ENCODE measurements at regions not wholly inside any gene's neighbourhood (a gene's known extent, or its start where the extent isn't known, plus 50 kb on each side); places are given as distances from the start of the nearest gene placed in this dataset.

- no peaks in the 10 kb centered on the region for H3K79me2 ChIP-seq (ENCODE audit: insufficient read depth, low read length)
- no peak overlapping the region for H3K4me2 ChIP-seq (ENCODE audit: low read length)
- intact Hi-C loops (cut with micrococcal nuclease): no loop called here
- peaks cover 0 to 6% of the 10 kb centered on the region in 2 experiments; a peak in 1 of 4 replicates for H3K9me3 ChIP-seq (ENCODE audit: control insufficient read depth in 1 of 2, insufficient read depth in 1 of 2, low read depth in 1 of 2, low read length in 2 of 2)
- DNase-seq (ENCODE audit: low read depth, low spot score): no peak
- H3K4me3 ChIP-seq (replicated peaks in 1 of 2; ENCODE audit: low read depth in 1 of 2, low read length in 2 of 2): no peak overlapping the region
- no peak overlapping the region for H3K27ac ChIP-seq (ENCODE audit: low read depth, low read length)
- POLR2A ChIA-PET: no interaction called here
- H2AFZ ChIP-seq (ENCODE audit: low read depth, low read length, poor library complexity, severe bottlenecking): no peak overlapping the region
- no peaks in the 10 kb centered on the region for H3K36me3 ChIP-seq (ENCODE audit: control insufficient read depth in 1 of 2, insufficient read depth in 2 of 2, low read length in 2 of 2)
- no peaks in the 10 kb centered on the region for H3K4me1 ChIP-seq (ENCODE audit: control insufficient read depth in 1 of 2, insufficient read depth in 2 of 2, low read length in 2 of 2)
- no peaks in the 10 kb centered on the region for H3K9me2 ChIP-seq (ENCODE audit: insufficient read depth)
- H3K27me3 ChIP-seq (ENCODE audit: insufficient read depth, low read length): no peaks in the 10 kb centered on the region
- TF ChIP-seq ZFX (IDR thresholded peaks at IDR 0.05) (no peak), ZNF274 (IDR thresholded peaks at IDR 0.05; ENCODE audit: low read depth, low read length) (no peak), ZBTB33 (IDR thresholded peaks at IDR 0.05; ENCODE audit: extremely low read depth, insufficient replicate concordance, low read length) (no peak), EGR1 (IDR thresholded peaks at IDR 0.05; ENCODE audit: low read depth) (no peak), REST (IDR thresholded peaks at IDR 0.05; ENCODE audit: low read depth) (no peak), POLR2AphosphoS5 (IDR thresholded peaks at IDR 0.05; ENCODE audit: low read depth, low read length) (no peak), SIN3A (IDR thresholded peaks at IDR 0.05; ENCODE audit: low read depth) (no peak), CBX3 (IDR thresholded peaks at IDR 0.05; ENCODE audit: low read depth) (no peak), ELF1 (IDR thresholded peaks at IDR 0.05; ENCODE audit: borderline replicate concordance, low read depth) (no peak)
- CTCF ChIA-PET: no interaction called here
- no TSS peak for BruUV-seq (replicated peaks)
- ATAC-seq: no peak
- H4K20me1 ChIP-seq (ENCODE audit: insufficient read depth): no peaks in the 10 kb centered on the region
- RAD21 ChIA-PET (ENCODE audit: low non-redundant PET in 1 of 2, low total read pairs in 2 of 2, uncharacterized antibody in 2 of 2, unreplicated experiment in 2 of 2): no interaction called here
- no peak overlapping the region for H3K9ac ChIP-seq (ENCODE audit: low read length)
These were observed 192.9 kb upstream of the FZD8 start for GRCh38 chr10:35834877-35835494.
